Ammon's horn (tissue), 1 donor: ENCODE measurements at regions not wholly inside any gene's neighbourhood (a gene's known extent, or its start where the extent isn't known, plus 50 kb on each side); places are given as distances from the start of the nearest gene placed in this dataset.

Source experiments
- DNase-seq: peaks from one replicate; pipeline ENCODE4 v3.0.0-alpha.2; 2016; ENCODE audit warnings: low spot score

- DNase-seq: no peak
Observed at GRCh38 chr2:181243319-181243718, 213.9 kb upstream of the ITGA4 start.

GRCh38 chr2:181250691-181251090 lies 206.5 kb upstream of the ITGA4 start:
- DNase-seq: no peak

GRCh38 chr2:181252262-181253148 lies 204.7 kb upstream of the ITGA4 start:
- DNase-seq: no peak

GRCh38 chr2:181253438-181253837 lies 203.7 kb upstream of the ITGA4 start:
- no peak for DNase-seq

GRCh38 chr2:181255651-181256050 lies 201.5 kb upstream of the ITGA4 start:
- DNase-seq: no peak

GRCh38 chr2:181258720-181259119 lies 198.5 kb upstream of the ITGA4 start:
- no peak for DNase-seq

- DNase-seq: no peak
Observed at GRCh38 chr2:181262782-181263181, 194.4 kb upstream of the ITGA4 start.

GRCh38 chr2:181264001-181264400 lies 193.2 kb upstream of the ITGA4 start:
- DNase-seq: no peak

GRCh38 chr2:181264441-181264840 lies 192.7 kb upstream of the ITGA4 start:
- no peak for DNase-seq

GRCh38 chr2:181266614-181267013 lies 190.6 kb upstream of the ITGA4 start:
- DNase-seq: no peak

- DNase-seq: no peak
Observed at GRCh38 chr2:181268174-181268867, 188.9 kb upstream of the ITGA4 start.

GRCh38 chr2:181273986-181274385 lies 183.2 kb upstream of the ITGA4 start:
- DNase-seq: no peak

GRCh38 chr2:181275643-181276070 lies 181.5 kb upstream of the ITGA4 start:
- no peak for DNase-seq

- DNase-seq: no peak
Observed at GRCh38 chr2:181281206-181281832, 175.9 kb upstream of the ITGA4 start.

GRCh38 chr2:181285116-181285515 lies 172.1 kb upstream of the ITGA4 start:
- no peak for DNase-seq

- no peak for DNase-seq
Observed at GRCh38 chr2:181289698-181290097, 167.5 kb upstream of the ITGA4 start.

GRCh38 chr2:181290182-181290581 lies 167.0 kb upstream of the ITGA4 start:
- no peak for DNase-seq

- DNase-seq: no peak
Observed at GRCh38 chr2:181294979-181295378, 162.2 kb upstream of the ITGA4 start.

- no peak for DNase-seq
Observed at GRCh38 chr2:181300600-181301291, 156.4 kb upstream of the ITGA4 start.

- no peak for DNase-seq
Observed at GRCh38 chr2:181304011-181304844, 153.0 kb upstream of the ITGA4 start.
